ENCODE measurements at regions not wholly inside any gene's neighbourhood (a gene's known extent, or its start where the extent isn't known, plus 50 kb on each side); places are given as distances from the start of the nearest gene placed in this dataset.

GRCh38 chr5:9955586-9955985, 294.1 kb downstream of the ATPSCKMT start:
- in situ Hi-C loops (cut with HindIII; ENCODE audit: low sequenced_read_pairs): no loop called here
- TF ChIP-seq CTCF (IDR thresholded peaks at IDR 0.05; ENCODE audit: low read depth, low read length): no peak
- no peak overlapping the region for H3K4me3 ChIP-seq (ENCODE audit: low read depth, low read length)
- DNase-seq (ENCODE audit: low read depth, low spot score): no peak

- DNase-seq (ENCODE audit: low read depth, low spot score): no peak
- in situ Hi-C loops (cut with HindIII; ENCODE audit: low sequenced_read_pairs): no loop called here
- no peak for TF ChIP-seq CTCF (IDR thresholded peaks at IDR 0.05; ENCODE audit: low read depth, low read length)
- H3K4me3 ChIP-seq (ENCODE audit: low read depth, low read length): no peak overlapping the region
Observed at GRCh38 chr5:9954869-9955268, 294.8 kb downstream of the ATPSCKMT start.

DNA sequence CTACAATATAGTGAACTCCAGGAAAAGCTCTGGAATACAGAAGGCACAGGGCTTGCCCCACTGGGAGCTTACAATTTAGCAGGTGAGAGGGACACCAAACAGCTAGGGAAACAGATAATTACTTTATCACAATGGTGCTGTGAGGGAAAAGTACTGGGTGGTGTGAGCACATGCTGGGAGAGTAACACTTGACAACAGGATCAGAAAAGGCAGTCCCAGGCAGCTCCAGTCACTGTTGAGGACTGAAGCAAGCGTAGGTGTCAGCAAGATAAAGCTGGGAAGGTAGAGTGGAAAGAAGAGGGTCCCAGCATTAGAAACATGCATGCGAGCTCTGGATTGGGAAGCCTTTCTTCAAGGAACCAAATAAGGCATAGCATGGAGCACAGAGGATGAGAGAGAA, 296.0 kb downstream of the ATPSCKMT start:
- in situ Hi-C loops (cut with HindIII; ENCODE audit: low sequenced_read_pairs): no loop called here
- H3K4me3 ChIP-seq (ENCODE audit: low read depth, low read length): no peak overlapping the region
- TF ChIP-seq CTCF (IDR thresholded peaks at IDR 0.05; ENCODE audit: low read depth, low read length): no peak
- no peak for DNase-seq (ENCODE audit: low read depth, low spot score)

DNA sequence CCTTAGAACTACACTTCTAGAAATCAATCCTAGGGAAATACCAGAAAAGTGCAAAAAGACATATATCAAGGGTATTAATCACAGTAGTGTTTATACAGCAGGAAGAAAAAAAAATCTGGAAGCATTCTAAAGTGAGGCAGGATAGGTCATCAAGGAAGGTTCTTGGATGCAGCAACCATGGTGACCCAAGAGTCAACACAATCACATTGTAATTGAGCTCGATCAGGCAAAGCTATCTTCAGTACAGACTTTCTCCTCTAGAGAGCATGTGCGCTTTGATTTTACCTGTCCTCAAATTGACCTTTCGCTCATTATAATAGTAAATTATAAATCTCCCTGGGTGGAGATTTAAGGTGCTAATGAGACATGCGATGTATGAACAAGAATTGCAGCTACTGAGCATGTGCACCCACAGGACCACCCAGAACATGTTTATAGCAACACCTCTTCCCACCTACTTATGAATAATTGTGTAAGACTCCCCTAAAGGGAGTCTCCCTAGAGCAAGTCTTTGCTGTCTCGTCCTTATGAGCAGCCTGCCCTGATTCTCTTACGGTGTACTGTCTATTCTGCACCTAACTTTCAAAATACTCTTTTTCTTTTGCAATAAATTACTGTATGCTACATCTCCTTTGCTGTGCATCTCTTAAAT, 297.7 kb downstream of the ATPSCKMT start:
- no peak overlapping the region for H3K4me3 ChIP-seq (ENCODE audit: low read depth, low read length)
- DNase-seq (ENCODE audit: low read depth, low spot score): no peak
- in situ Hi-C loops (cut with HindIII; ENCODE audit: low sequenced_read_pairs): no loop called here
- TF ChIP-seq CTCF (IDR thresholded peaks at IDR 0.05; ENCODE audit: low read depth, low read length): no peak

DNA sequence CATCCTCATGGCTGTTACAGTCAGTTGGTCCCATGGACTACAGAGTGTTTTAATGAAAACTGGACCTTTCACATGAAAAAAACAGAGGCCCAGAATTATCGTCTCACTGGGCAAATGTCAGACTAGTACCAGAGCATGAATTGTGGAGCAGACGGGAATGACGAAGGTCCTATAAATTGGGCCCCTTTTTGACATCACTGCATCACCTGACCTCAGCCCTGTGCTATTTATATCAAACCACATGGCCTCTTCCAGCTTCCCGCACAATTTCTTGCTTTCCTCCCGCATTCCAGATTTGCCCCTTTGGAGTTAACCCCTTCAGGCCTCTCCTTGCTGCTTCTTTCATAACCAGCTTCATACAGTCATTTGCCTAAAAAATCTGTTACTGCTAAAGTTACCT, 301.7 kb downstream of the ATPSCKMT start:
- H3K4me3 ChIP-seq (ENCODE audit: low read depth, low read length): no peak overlapping the region
- in situ Hi-C loops (cut with HindIII; ENCODE audit: low sequenced_read_pairs): no loop called here
- TF ChIP-seq CTCF (IDR thresholded peaks at IDR 0.05; ENCODE audit: low read depth, low read length): no peak
- DNase-seq (ENCODE audit: low read depth, low spot score): no peak

- in situ Hi-C loops (cut with HindIII; ENCODE audit: low sequenced_read_pairs): no loop called here
- H3K4me3 ChIP-seq (ENCODE audit: low read depth, low read length): no peak overlapping the region
- peak; percentile 9 for DNase-seq (ENCODE audit: low read depth, low spot score)
- TF ChIP-seq CTCF (IDR thresholded peaks at IDR 0.05; ENCODE audit: low read depth, low read length): no peak
Observed at GRCh38 chr5:9947225-9947714, 302.4 kb downstream of the ATPSCKMT start.

All from astrocyte of the spinal cord (primary cell).